Skeletal muscle tissue (tissue), 3 donors: ENCODE measurements at regions not wholly inside any gene's neighbourhood (a gene's known extent, or its start where the extent isn't known, plus 50 kb on each side); places are given as distances from the start of the nearest gene placed in this dataset.

Experiments
- H3K27ac ChIP-seq: one replicate; pipeline ENCODE4 v1.7.0; 2013; ENCODE audit warnings: mild to moderate bottlenecking, low read depth, low read length, inconsistent platforms
- H3K27me3 ChIP-seq, 3 donors: one replicate each; pipeline ENCODE4 v1.7.0; 2013; ENCODE audit warnings: low read length in 3 of 3; ENCODE audit not compliant: control insufficient read depth in 3 of 3, insufficient read depth in 3 of 3
- H3K36me3 ChIP-seq, 3 donors: one replicate each; pipeline ENCODE4 v1.7.0; 2013; ENCODE audit warnings: low read length in 3 of 3; ENCODE audit not compliant: control insufficient read depth in 3 of 3, insufficient read depth in 3 of 3
- H3K4me1 ChIP-seq, 3 donors: one replicate each; pipeline ENCODE4 v1.7.0; 2013; ENCODE audit warnings: low read length in 3 of 3, mild to moderate bottlenecking in 3 of 3; ENCODE audit not compliant: control insufficient read depth in 3 of 3, insufficient read depth in 3 of 3
- H3K4me3 ChIP-seq, 3 donors: one replicate each; pipeline ENCODE4 v1.7.0; 2013; ENCODE audit warnings: low read length in 3 of 3
- H3K9ac ChIP-seq, 3 donors: one replicate each; pipeline ENCODE4 v1.7.0; 2013; ENCODE audit warnings: low read length in 3 of 3, mild to moderate bottlenecking in 3 of 3, moderate library complexity in 2 of 3, low read depth in 1 of 3
- H3K9me3 ChIP-seq, 3 donors: one replicate each; pipeline ENCODE4 v1.7.0; 2013; ENCODE audit warnings: low read length in 3 of 3; ENCODE audit not compliant: control insufficient read depth in 3 of 3
- donor health status: Osteomylitis.

- H3K9me3 ChIP-seq: no peaks in the 10 kb centered on the region
- no peaks in the 10 kb centered on the region for H3K27me3 ChIP-seq
- no peak overlapping the region for H3K4me3 ChIP-seq
- no peaks in the 10 kb centered on the region for H3K36me3 ChIP-seq
- peaks cover 5 to 11% (median 6%) of the 10 kb centered on the region in 3 donors for H3K4me1 ChIP-seq
- no peak overlapping the region for H3K27ac ChIP-seq
- H3K9ac ChIP-seq: no peak overlapping the region
Measured at GRCh38 chr2:19833978-19834377, 67.8 kb downstream of the TTC32 start.

- H3K4me1 ChIP-seq: no peaks in the 10 kb centered on the region
- H3K27me3 ChIP-seq: no peaks in the 10 kb centered on the region
- H3K9me3 ChIP-seq: no peaks in the 10 kb centered on the region
- no peaks in the 10 kb centered on the region for H3K36me3 ChIP-seq
- no peak overlapping the region for H3K9ac ChIP-seq
- H3K27ac ChIP-seq: no peak overlapping the region
- no peak overlapping the region for H3K4me3 ChIP-seq
Measured at GRCh38 chr2:19829672-19830071, 72.1 kb downstream of the TTC32 start.

GRCh38 chr2:19826874-19827273, 74.9 kb downstream of the TTC32 start:
- H3K4me1 ChIP-seq: no peaks in the 10 kb centered on the region
- H3K9ac ChIP-seq: no peak overlapping the region
- no peaks in the 10 kb centered on the region for H3K36me3 ChIP-seq
- H3K4me3 ChIP-seq: no peak overlapping the region
- no peak overlapping the region for H3K27ac ChIP-seq
- no peaks in the 10 kb centered on the region for H3K9me3 ChIP-seq
- no peaks in the 10 kb centered on the region for H3K27me3 ChIP-seq

- H3K4me3 ChIP-seq: no peak overlapping the region
- no peak overlapping the region for H3K27ac ChIP-seq
- no peak overlapping the region for H3K9ac ChIP-seq
- H3K36me3 ChIP-seq: no peaks in the 10 kb centered on the region
- no peaks in the 10 kb centered on the region for H3K9me3 ChIP-seq
- H3K4me1 ChIP-seq: peaks cover 0 to 8% (median 0%) of the 10 kb centered on the region in 3 donors
- no peaks in the 10 kb centered on the region for H3K27me3 ChIP-seq
Measured at GRCh38 chr2:19823507-19823906, 78.3 kb downstream of the TTC32 start.

GRCh38 chr2:19819097-19820065, 82.4 kb downstream of the TTC32 start:
- Histone ChIP-seq H3K9ac (no peak overlapping the region), H3K4me1 (peaks cover 0 to 8% (median 0%) of the 10 kb centered on the region in 3 donors), H3K27me3 (no peaks in the 10 kb centered on the region), H3K27ac (no peak overlapping the region), H3K9me3 (no peaks in the 10 kb centered on the region), H3K4me3 (no peak overlapping the region), H3K36me3 (no peaks in the 10 kb centered on the region)

GRCh38 chr2:19818543-19818942, 83.2 kb downstream of the TTC32 start:
- peaks cover 0 to 8% (median 0%) of the 10 kb centered on the region in 3 donors for H3K4me1 ChIP-seq
- no peak overlapping the region for H3K4me3 ChIP-seq
- H3K36me3 ChIP-seq: no peaks in the 10 kb centered on the region
- H3K27me3 ChIP-seq: no peaks in the 10 kb centered on the region
- no peak overlapping the region for H3K9ac ChIP-seq
- H3K9me3 ChIP-seq: no peaks in the 10 kb centered on the region
- no peak overlapping the region for H3K27ac ChIP-seq

GRCh38 chr2:19818039-19818438, 83.7 kb downstream of the TTC32 start:
- H3K9me3 ChIP-seq: no peaks in the 10 kb centered on the region
- H3K27me3 ChIP-seq: no peaks in the 10 kb centered on the region
- no peak overlapping the region for H3K9ac ChIP-seq
- no peak overlapping the region for H3K27ac ChIP-seq
- H3K4me1 ChIP-seq: peaks cover 0 to 8% (median 0%) of the 10 kb centered on the region in 3 donors
- no peaks in the 10 kb centered on the region for H3K36me3 ChIP-seq
- no peak overlapping the region for H3K4me3 ChIP-seq

- H3K27me3 ChIP-seq: no peaks in the 10 kb centered on the region
- no peaks in the 10 kb centered on the region for H3K36me3 ChIP-seq
- H3K4me1 ChIP-seq: peaks cover 0 to 8% (median 0%) of the 10 kb centered on the region in 3 donors
- no peak overlapping the region for H3K4me3 ChIP-seq
- H3K9me3 ChIP-seq: no peaks in the 10 kb centered on the region
- no peak overlapping the region for H3K9ac ChIP-seq
- no peak overlapping the region for H3K27ac ChIP-seq
Measured at GRCh38 chr2:19815746-19816145, 86.0 kb downstream of the TTC32 start.

GRCh38 chr2:19812166-19812565, 89.6 kb downstream of the TTC32 start:
- Histone ChIP-seq H3K9me3 (no peaks in the 10 kb centered on the region), H3K4me3 (no peak overlapping the region), H3K27ac (no peak overlapping the region), H3K9ac (no peak overlapping the region), H3K4me1 (no peaks in the 10 kb centered on the region), H3K27me3 (no peaks in the 10 kb centered on the region), H3K36me3 (no peaks in the 10 kb centered on the region)

GRCh38 chr2:19811186-19811585, 90.6 kb downstream of the TTC32 start:
- peaks cover 0 to 4% (median 0%) of the 10 kb centered on the region in 3 donors for H3K4me1 ChIP-seq
- no peaks in the 10 kb centered on the region for H3K9me3 ChIP-seq
- no peak overlapping the region for H3K27ac ChIP-seq
- H3K9ac ChIP-seq: no peak overlapping the region
- no peaks in the 10 kb centered on the region for H3K36me3 ChIP-seq
- no peaks in the 10 kb centered on the region for H3K27me3 ChIP-seq
- no peak overlapping the region for H3K4me3 ChIP-seq
